ENCODE measurements at regions not wholly inside any gene's neighbourhood (a gene's known extent, or its start where the extent isn't known, plus 50 kb on each side); places are given as distances from the start of the nearest gene placed in this dataset.

DNA sequence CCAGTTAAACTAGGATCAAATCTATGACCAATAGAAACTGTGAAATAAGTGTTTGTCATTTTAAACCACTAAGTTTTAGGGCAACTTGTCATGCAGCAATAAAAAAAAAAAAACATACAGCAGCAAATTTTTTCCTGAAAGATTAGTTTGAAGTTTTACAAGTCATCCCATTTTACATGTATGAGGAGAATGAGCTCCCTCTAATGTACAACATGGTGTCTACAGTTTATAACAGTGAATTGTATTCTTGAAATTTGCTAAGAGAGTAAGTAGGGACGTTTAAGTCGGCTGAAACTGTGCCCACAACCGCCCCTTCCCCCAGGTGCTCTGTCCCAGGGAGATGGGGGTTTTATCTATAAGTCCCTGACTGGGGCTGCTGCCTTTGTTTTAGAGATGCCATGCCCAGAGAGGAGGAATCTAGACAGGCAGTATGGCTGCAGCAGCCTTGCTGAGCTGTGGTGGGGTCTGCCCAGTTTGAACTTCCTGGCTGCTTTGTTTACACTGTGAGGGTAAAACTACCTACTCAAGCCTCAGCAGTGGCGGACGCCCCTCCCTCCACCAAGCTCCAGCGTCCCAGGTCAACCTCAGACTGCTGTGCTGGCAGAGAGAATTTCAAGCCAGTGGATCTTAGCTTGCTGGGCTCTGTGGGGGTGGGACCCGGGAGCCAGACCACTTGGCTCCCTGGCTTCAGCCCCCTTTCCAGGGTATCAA lies 499.3 kb upstream of the CT83 start (continued):
- no peak for TF ChIP-seq EZH2phosphoT487 (IDR thresholded peaks at IDR 0.05; ENCODE audit: unreplicated experiment)
- TF ChIP-seq, protein P1, sequence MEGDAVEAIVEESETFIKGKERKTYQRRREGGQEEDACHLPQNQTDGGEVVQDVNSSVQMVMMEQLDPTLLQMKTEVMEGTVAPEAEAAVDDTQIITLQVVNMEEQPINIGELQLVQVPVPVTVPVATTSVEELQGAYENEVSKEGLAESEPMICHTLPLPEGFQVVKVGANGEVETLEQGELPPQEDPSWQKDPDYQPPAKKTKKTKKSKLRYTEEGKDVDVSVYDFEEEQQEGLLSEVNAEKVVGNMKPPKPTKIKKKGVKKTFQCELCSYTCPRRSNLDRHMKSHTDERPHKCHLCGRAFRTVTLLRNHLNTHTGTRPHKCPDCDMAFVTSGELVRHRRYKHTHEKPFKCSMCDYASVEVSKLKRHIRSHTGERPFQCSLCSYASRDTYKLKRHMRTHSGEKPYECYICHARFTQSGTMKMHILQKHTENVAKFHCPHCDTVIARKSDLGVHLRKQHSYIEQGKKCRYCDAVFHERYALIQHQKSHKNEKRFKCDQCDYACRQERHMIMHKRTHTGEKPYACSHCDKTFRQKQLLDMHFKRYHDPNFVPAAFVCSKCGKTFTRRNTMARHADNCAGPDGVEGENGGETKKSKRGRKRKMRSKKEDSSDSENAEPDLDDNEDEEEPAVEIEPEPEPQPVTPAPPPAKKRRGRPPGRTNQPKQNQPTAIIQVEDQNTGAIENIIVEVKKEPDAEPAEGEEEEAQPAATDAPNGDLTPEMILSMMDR (conservative IDR thresholded peaks at IDR 0.05; ENCODE audit: low read depth in 2 of 2): peak in 1 of 2 experiments; percentile 17; a peak in 1 of 4 replicates
- TF ChIP-seq NANOG (IDR thresholded peaks at IDR 0.05; ENCODE audit: borderline replicate concordance): no peak

DNA sequence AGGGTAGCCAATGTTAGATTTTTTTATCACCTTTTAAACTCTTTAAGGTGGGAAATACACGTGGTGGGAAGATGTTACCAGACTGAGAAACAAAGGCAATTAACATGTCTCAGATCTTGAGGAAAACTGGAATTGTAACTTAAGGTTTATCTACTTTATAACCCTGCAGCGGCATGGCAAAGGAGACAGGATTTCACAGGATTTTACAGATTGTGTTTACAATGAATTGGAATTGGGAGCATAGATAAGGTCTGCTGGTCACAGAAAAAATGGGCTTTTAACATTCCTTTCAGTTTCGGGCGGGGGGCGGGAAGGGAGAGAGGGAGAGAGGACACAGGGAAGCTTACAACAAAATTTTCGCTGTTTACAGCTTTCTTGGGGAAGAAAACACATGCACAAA lies 467.5 kb upstream of the CT83 start:
- H3F3A ChIP-seq (replicated peaks; ENCODE audit: low read depth): no peaks in the 10 kb centered on the region
- H3K4me3 ChIP-seq: no peak overlapping the region
- H3K27me3 ChIP-seq (ENCODE audit: insufficient read depth): no peaks in the 10 kb centered on the region
- DNase-seq (ENCODE audit: low spot score): peak; percentile 3
- no peaks in the 10 kb centered on the region for H3K79me2 ChIP-seq (replicated peaks; ENCODE audit: insufficient read depth)
- ATAC-seq: no peak
- H3K36me3 ChIP-seq (ENCODE audit: insufficient read depth): no peaks in the 10 kb centered on the region; the same call in 1 of the 2 replicates
- no peaks in the 10 kb centered on the region for H4K20me1 ChIP-seq (replicated peaks; ENCODE audit: insufficient read depth)
- Mint-ChIP-seq H3K4me3 (no peak overlapping the region), H3K36me3 (ENCODE audit: low read depth) (peaks cover 7% of the 10 kb centered on the region; the same call in 1 of the 3 replicates), H3K27me3 (ENCODE audit: insufficient read depth, low read depth, poor library complexity) (no peaks in the 10 kb centered on the region), H3K4me1 (peaks cover 22% of the 10 kb centered on the region; the same call in 2 of the 3 replicates), H3K9me3 (peaks cover 10% of the 10 kb centered on the region; the same call in 2 of the 3 replicates), H3K27ac (no peak overlapping the region)
- H2AFZ ChIP-seq: no peak overlapping the region
- no peaks in the 10 kb centered on the region for H3K9me2 ChIP-seq (ENCODE audit: insufficient read depth)
- H3K27ac ChIP-seq (ENCODE audit: low read depth): no peak overlapping the region
- H3K4me2 ChIP-seq: peak overlapping the region; percentile 56; the same call in 1 of the 2 replicates
- H3K4me1 ChIP-seq (ENCODE audit: insufficient read depth): peaks cover 21% of the 10 kb centered on the region
- no peak for TF ChIP-seq EZH2phosphoT487 (IDR thresholded peaks at IDR 0.05; ENCODE audit: unreplicated experiment)
- TF ChIP-seq, protein P2, sequence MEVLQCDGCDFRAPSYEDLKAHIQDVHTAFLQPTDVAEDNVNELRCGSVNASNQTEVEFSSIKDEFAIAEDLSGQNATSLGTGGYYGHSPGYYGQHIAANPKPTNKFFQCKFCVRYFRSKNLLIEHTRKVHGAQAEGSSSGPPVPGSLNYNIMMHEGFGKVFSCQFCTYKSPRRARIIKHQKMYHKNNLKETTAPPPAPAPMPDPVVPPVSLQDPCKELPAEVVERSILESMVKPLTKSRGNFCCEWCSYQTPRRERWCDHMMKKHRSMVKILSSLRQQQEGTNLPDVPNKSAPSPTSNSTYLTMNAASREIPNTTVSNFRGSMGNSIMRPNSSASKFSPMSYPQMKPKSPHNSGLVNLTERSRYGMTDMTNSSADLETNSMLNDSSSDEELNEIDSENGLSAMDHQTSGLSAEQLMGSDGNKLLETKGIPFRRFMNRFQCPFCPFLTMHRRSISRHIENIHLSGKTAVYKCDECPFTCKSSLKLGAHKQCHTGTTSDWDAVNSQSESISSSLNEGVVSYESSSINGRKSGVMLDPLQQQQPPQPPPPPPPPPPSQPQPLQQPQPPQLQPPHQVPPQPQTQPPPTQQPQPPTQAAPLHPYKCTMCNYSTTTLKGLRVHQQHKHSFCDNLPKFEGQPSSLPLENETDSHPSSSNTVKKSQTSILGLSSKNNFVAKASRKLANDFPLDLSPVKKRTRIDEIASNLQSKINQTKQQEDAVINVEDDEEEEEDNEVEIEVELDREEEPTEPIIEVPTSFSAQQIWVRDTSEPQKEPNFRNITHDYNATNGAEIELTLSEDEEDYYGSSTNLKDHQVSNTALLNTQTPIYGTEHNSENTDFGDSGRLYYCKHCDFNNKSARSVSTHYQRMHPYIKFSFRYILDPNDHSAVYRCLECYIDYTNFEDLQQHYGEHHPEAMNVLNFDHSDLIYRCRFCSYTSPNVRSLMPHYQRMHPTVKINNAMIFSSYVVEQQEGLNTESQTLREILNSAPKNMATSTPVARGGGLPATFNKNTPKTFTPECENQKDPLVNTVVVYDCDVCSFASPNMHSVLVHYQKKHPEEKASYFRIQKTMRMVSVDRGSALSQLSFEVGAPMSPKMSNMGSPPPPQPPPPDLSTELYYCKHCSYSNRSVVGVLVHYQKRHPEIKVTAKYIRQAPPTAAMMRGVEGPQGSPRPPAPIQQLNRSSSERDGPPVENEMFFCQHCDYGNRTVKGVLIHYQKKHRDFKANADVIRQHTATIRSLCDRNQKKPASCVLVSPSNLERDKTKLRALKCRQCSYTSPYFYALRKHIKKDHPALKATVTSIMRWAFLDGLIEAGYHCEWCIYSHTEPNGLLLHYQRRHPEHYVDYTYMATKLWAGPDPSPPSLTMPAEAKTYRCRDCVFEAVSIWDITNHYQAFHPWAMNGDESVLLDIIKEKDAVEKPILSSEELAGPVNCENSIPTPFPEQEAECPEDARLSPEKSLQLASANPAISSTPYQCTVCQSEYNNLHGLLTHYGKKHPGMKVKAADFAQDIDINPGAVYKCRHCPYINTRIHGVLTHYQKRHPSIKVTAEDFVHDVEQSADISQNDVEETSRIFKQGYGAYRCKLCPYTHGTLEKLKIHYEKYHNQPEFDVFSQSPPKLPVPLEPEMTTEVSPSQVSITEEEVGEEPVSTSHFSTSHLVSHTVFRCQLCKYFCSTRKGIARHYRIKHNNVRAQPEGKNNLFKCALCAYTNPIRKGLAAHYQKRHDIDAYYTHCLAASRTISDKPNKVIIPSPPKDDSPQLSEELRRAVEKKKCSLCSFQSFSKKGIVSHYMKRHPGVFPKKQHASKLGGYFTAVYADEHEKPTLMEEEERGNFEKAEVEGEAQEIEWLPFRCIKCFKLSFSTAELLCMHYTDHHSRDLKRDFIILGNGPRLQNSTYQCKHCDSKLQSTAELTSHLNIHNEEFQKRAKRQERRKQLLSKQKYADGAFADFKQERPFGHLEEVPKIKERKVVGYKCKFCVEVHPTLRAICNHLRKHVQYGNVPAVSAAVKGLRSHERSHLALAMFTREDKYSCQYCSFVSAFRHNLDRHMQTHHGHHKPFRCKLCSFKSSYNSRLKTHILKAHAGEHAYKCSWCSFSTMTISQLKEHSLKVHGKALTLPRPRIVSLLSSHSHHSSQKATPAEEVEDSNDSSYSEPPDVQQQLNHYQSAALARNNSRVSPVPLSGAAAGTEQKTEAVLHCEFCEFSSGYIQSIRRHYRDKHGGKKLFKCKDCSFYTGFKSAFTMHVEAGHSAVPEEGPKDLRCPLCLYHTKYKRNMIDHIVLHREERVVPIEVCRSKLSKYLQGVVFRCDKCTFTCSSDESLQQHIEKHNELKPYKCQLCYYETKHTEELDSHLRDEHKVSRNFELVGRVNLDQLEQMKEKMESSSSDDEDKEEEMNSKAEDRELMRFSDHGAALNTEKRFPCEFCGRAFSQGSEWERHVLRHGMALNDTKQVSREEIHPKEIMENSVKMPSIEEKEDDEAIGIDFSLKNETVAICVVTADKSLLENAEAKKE (CRISPR knock-in tag; IDR thresholded peaks at IDR 0.05): no peak
- no peak for TF ChIP-seq POLR2AphosphoS5 (IDR thresholded peaks at IDR 0.05; ENCODE audit: low read depth)
- no peak for TF ChIP-seq CREB1 (CRISPR knock-in tag; IDR thresholded peaks at IDR 0.05; ENCODE audit: low read depth)
- no peak for TF ChIP-seq NANOG (IDR thresholded peaks at IDR 0.05; ENCODE audit: borderline replicate concordance)
- TF ChIP-seq ZNF331 (CRISPR knock-in tag; IDR thresholded peaks at IDR 0.05; ENCODE audit: low read depth): no peak
- TF ChIP-seq, protein P3, sequence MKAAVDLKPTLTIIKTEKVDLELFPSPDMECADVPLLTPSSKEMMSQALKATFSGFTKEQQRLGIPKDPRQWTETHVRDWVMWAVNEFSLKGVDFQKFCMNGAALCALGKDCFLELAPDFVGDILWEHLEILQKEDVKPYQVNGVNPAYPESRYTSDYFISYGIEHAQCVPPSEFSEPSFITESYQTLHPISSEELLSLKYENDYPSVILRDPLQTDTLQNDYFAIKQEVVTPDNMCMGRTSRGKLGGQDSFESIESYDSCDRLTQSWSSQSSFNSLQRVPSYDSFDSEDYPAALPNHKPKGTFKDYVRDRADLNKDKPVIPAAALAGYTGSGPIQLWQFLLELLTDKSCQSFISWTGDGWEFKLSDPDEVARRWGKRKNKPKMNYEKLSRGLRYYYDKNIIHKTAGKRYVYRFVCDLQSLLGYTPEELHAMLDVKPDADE (IDR thresholded peaks at IDR 0.05): no peak
- TF ChIP-seq, protein P1 (conservative IDR thresholded peaks at IDR 0.05; ENCODE audit: low read depth in 2 of 2): no peak
- TF ChIP-seq JUNB (IDR thresholded peaks at IDR 0.05; ENCODE audit: unreplicated experiment): no peak
- no peak for TF ChIP-seq ZNF114 (CRISPR knock-in tag; IDR thresholded peaks at IDR 0.05)
- no peak for TF ChIP-seq EZH2 (IDR thresholded peaks at IDR 0.05; ENCODE audit: low read depth, unreplicated experiment)
